PC-9 (cell line): ENCODE measurements at regions not wholly inside any gene's neighbourhood (a gene's known extent, or its start where the extent isn't known, plus 50 kb on each side); places are given as distances from the start of the nearest gene placed in this dataset.

ENCODE experiments used
- BruUV-seq: library from RNA; stranded (reverse); fragments of 400-500 nt; replicated peaks from 2 replicates; lab custom pipeline; 2021; lab: Mats Ljungman, UMichigan
- CTCF ChIA-PET: fragments of 300-600 bp; sonication (Branson Sonifier 250); formaldehyde crosslinking; loops from one replicate; lab custom pipeline; 2022; ENCODE audit warnings: antibody characterized with exemption; lab: Charles Lee
- POLR2A ChIA-PET: fragments of 300-600 bp; sonication (Branson Sonifier 250); formaldehyde crosslinking; loops from one replicate; lab custom pipeline; 2022; ENCODE audit warnings: antibody characterized with exemption; ENCODE audit not compliant: unreplicated experiment; lab: Charles Lee
- DNase-seq, 2 experiments: peaks; one replicate each; pipeline versions ENCODE4 v3.0.0 to v3.0.0-alpha.2; 2015 to 2022; ENCODE audit warnings: mixed read lengths in 1 of 2
- H2AFZ ChIP-seq: fragments of 200-600 bp; sonication (generic); 2 replicates; pipeline ENCODE4 v1.8.1; 2017; ENCODE audit warnings: antibody characterized with exemption
- H3F3A ChIP-seq: fragments of 200-600 bp; sonication (generic); 2 replicates; pipeline ENCODE4 v1.8.1; 2017; ENCODE audit warnings: antibody characterized with exemption, mild to moderate bottlenecking, low read depth; ENCODE audit not compliant: insufficient read depth
- H3K27ac ChIP-seq: fragments of 200-600 bp; sonication (generic); 2 replicates; pipeline ENCODE4 v1.6.1; 2016; ENCODE audit warnings: mixed run types
- H3K27me3 ChIP-seq: fragments of 200-600 bp; sonication (generic); 2 replicates; pipeline ENCODE4 v1.6.1; 2016; ENCODE audit warnings: low read depth, mixed run types; ENCODE audit not compliant: insufficient read depth
- H3K36me3 ChIP-seq: fragments of 200-600 bp; sonication (generic); 2 replicates; pipeline ENCODE4 v1.6.1; 2016; ENCODE audit warnings: low read depth, mixed run types
- H3K4me1 ChIP-seq: fragments of 200-600 bp; sonication (generic); replicated peaks from 2 replicates; pipeline ENCODE4 v1.6.1; 2016; ENCODE audit warnings: mixed run types; ENCODE audit not compliant: insufficient read depth
- H3K4me2 ChIP-seq: fragments of 200-600 bp; sonication (generic); 2 replicates; pipeline ENCODE4 v1.6.1; 2017; ENCODE audit warnings: mixed run types
- H3K4me3 ChIP-seq: fragments of 200-600 bp; sonication (generic); 2 replicates; pipeline ENCODE4 v1.6.1; 2016; ENCODE audit warnings: mixed run types
- H3K79me2 ChIP-seq: fragments of 200-600 bp; sonication (generic); 2 replicates; pipeline ENCODE4 v1.6.1; 2017; ENCODE audit warnings: low read depth, mixed run types
- H3K9me2 ChIP-seq: fragments of 200-600 bp; sonication (generic); 2 replicates; pipeline ENCODE4 v1.8.1; 2017; ENCODE audit warnings: mild to moderate bottlenecking; ENCODE audit not compliant: insufficient read depth
- H3K9me3 ChIP-seq: fragments of 200-600 bp; sonication (generic); 2 replicates; pipeline ENCODE4 v1.8.1; 2016; ENCODE audit warnings: low read depth; ENCODE audit not compliant: insufficient read depth
- H4K20me1 ChIP-seq: fragments of 200-600 bp; sonication (generic); 2 replicates; pipeline ENCODE4 v1.8.1; 2017; ENCODE audit not compliant: insufficient read depth
- EZH2 ChIP-seq: fragments of 200-600 bp; sonication (generic); IDR thresholded peaks from 2 replicates; pipeline ENCODE4 v1.8.0; 2017; ENCODE audit warnings: antibody characterized with exemption, low read depth
- intact Hi-C: fragments of 100-400 bp; cut with micrococcal nuclease; formaldehyde crosslinking; loops from one replicate; pipeline ENCODE4 v1.10.0; 2022; ENCODE audit not compliant: unreplicated experiment
- TF ChIP-seq, protein P1 (sequence below): fragments of 200-600 bp; sonication (generic); conservative IDR thresholded peaks from 2 replicates; pipeline ENCODE4 v1.6.1; 2017; ENCODE audit warnings: mixed run types, antibody characterized with exemption, mild to moderate bottlenecking, moderate library complexity

DNA sequence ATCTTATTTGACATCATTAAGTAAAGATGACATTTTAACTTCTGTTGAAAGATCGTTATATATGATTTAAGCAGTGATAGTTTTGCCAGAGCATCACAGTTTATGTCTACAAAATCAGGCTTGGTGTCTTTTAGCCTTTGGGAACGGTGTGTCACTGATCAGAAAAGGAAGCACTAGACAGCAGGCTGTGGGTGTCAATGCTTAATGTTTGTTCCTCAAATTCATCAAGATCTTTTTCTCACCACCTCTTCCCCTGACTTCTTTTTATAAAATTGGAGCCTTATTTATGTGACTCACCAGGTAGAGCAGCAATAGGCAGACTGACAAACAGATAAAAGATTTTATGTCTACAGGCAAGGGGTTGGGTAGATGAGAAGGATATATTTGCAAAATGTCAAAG, 1558.5 kb downstream of the EFNB2 start:
- no peak for DNase-seq
- Histone ChIP-seq H3K27ac (no peak overlapping the region), H2AFZ (no peak overlapping the region), H4K20me1 (no peaks in the 10 kb centered on the region), H3K9me3 (peaks cover 6% of the 10 kb centered on the region; the same call in 1 of the 2 replicates), H3F3A (no peaks in the 10 kb centered on the region), H3K27me3 (no peaks in the 10 kb centered on the region), H3K4me2 (no peak overlapping the region), H3K9me2 (no peaks in the 10 kb centered on the region), H3K79me2 (no peaks in the 10 kb centered on the region), H3K4me3 (no peak overlapping the region), H3K36me3 (no peaks in the 10 kb centered on the region), H3K4me1 (no peaks in the 10 kb centered on the region)
- no TSS peak for BruUV-seq
- ChIA-PET POLR2A (no interaction called here), CTCF (no interaction called here)
- TF ChIP-seq, protein P1, sequence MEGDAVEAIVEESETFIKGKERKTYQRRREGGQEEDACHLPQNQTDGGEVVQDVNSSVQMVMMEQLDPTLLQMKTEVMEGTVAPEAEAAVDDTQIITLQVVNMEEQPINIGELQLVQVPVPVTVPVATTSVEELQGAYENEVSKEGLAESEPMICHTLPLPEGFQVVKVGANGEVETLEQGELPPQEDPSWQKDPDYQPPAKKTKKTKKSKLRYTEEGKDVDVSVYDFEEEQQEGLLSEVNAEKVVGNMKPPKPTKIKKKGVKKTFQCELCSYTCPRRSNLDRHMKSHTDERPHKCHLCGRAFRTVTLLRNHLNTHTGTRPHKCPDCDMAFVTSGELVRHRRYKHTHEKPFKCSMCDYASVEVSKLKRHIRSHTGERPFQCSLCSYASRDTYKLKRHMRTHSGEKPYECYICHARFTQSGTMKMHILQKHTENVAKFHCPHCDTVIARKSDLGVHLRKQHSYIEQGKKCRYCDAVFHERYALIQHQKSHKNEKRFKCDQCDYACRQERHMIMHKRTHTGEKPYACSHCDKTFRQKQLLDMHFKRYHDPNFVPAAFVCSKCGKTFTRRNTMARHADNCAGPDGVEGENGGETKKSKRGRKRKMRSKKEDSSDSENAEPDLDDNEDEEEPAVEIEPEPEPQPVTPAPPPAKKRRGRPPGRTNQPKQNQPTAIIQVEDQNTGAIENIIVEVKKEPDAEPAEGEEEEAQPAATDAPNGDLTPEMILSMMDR = no peak
- no peak for TF ChIP-seq EZH2
- intact Hi-C loops = no loop called here

DNA sequence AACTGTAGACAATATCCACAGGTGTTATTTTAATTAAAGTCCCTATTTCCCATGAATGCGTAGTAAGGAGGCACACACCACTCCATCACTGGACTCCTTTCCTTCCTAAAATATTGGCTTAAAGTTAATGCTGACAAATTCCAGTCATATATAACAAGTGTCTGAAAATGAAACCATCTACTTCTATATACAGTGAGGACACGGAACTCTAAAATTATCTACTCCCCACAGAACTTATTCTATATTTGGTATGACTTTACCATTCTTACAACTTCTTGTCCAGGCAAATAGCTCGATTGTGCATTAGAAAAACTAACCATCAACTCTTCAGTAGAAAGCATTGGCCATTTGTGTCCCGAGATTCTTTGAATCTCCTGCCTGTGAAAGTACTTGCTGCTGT, 1560.2 kb downstream of the EFNB2 start:
- Histone ChIP-seq H3K9me2 (no peaks in the 10 kb centered on the region), H3K4me1 (no peaks in the 10 kb centered on the region), H3K9me3 (peaks cover 6% of the 10 kb centered on the region; the same call in 1 of the 2 replicates), H3K36me3 (no peaks in the 10 kb centered on the region), H3F3A (no peaks in the 10 kb centered on the region), H3K27me3 (no peaks in the 10 kb centered on the region), H3K79me2 (no peaks in the 10 kb centered on the region), H3K27ac (no peak overlapping the region), H2AFZ (no peak overlapping the region), H3K4me2 (no peak overlapping the region), H4K20me1 (no peaks in the 10 kb centered on the region), H3K4me3 (no peak overlapping the region)
- DNase-seq = no peak
- no TSS peak for BruUV-seq
- ChIA-PET CTCF (no interaction called here), POLR2A (no interaction called here)
- intact Hi-C loops = no loop called here
- TF ChIP-seq, protein P1 = no peak
- TF ChIP-seq EZH2 = no peak

DNA sequence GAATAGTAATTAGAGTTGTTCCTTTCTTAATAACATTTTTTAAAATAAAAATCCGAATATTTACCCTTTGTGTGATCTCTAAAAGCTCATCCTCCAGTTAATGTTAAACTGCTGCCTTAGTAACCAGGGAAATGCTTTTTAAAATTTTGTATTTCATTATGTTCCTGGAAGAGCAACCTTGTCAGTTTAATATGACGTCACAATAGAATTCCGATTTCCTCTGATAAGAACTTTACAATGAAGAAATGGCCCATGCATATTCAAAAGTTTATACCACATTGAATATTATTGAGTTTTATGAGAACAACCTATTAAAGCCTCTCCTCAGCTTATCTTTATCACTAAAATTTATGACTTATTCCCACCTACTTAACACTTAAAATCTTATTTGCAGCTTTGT, 1566.6 kb downstream of the EFNB2 start:
- no peaks in the 10 kb centered on the region for H3K9me3 ChIP-seq
- TF ChIP-seq, protein P1 = no peak
- TF ChIP-seq EZH2 = no peak
- DNase-seq = no peak
- H3K79me2 ChIP-seq = no peaks in the 10 kb centered on the region
- H3K4me3 ChIP-seq = no peak overlapping the region
- ChIA-PET CTCF (no interaction called here), POLR2A (no interaction called here)
- no peaks in the 10 kb centered on the region for H3F3A ChIP-seq
- H3K9me2 ChIP-seq = no peaks in the 10 kb centered on the region
- H3K36me3 ChIP-seq = no peaks in the 10 kb centered on the region
- no peaks in the 10 kb centered on the region for H3K4me1 ChIP-seq
- no peaks in the 10 kb centered on the region for H3K27me3 ChIP-seq
- no TSS peak for BruUV-seq
- no peak overlapping the region for H3K4me2 ChIP-seq
- H4K20me1 ChIP-seq = no peaks in the 10 kb centered on the region
- intact Hi-C loops = no loop called here
- no peak overlapping the region for H3K27ac ChIP-seq
- H2AFZ ChIP-seq = no peak overlapping the region
